GM23248 (cell line): ENCODE measurements at regions not wholly inside any gene's neighbourhood (a gene's known extent, or its start where the extent isn't known, plus 50 kb on each side); places are given as distances from the start of the nearest gene placed in this dataset.

ENCODE experiments used
- DNase-seq: peaks from one replicate; pipeline ENCODE4 v3.0.0-alpha.2; 2015
- H2AFZ ChIP-seq: fragments of 200-600 bp; sonication (generic); 2 replicates; pipeline ENCODE4 v1.6.1; 2016; ENCODE audit warnings: antibody characterized with exemption
- H3F3A ChIP-seq: fragments of 200-600 bp; sonication (generic); 2 replicates; pipeline ENCODE4 v1.6.1; 2016; ENCODE audit warnings: mild to moderate bottlenecking, antibody characterized with exemption, mixed run types; ENCODE audit not compliant: insufficient read depth
- H3K27ac ChIP-seq: fragments of 200-600 bp; sonication (generic); 2 replicates; pipeline ENCODE4 v1.5.1; 2016; ENCODE audit warnings: mild to moderate bottlenecking
- H3K27me3 ChIP-seq: fragments of 200-600 bp; sonication (generic); replicated peaks from 2 replicates; pipeline ENCODE4 v1.6.1; 2016; ENCODE audit warnings: mild to moderate bottlenecking; ENCODE audit not compliant: insufficient read depth
- H3K36me3 ChIP-seq: fragments of 200-600 bp; sonication (generic); 2 replicates; pipeline ENCODE4 v1.6.1; 2016; ENCODE audit warnings: low read depth, mild to moderate bottlenecking
- H3K4me1 ChIP-seq: fragments of 200-600 bp; sonication (generic); 2 replicates; pipeline ENCODE4 v1.6.1; 2016; ENCODE audit warnings: mild to moderate bottlenecking; ENCODE audit not compliant: insufficient read depth
- H3K4me2 ChIP-seq: fragments of 200-600 bp; sonication (generic); one replicate; pipeline ENCODE4 v1.6.1; 2016; ENCODE audit warnings: mild to moderate bottlenecking; ENCODE audit not compliant: unreplicated experiment
- H3K4me3 ChIP-seq: fragments of 200-600 bp; sonication (generic); 2 replicates; pipeline ENCODE4 v1.5.1; 2016; ENCODE audit warnings: mild to moderate bottlenecking
- H3K79me2 ChIP-seq: fragments of 200-600 bp; sonication (generic); 2 replicates; pipeline ENCODE4 v1.6.1; 2016; ENCODE audit warnings: mild to moderate bottlenecking; ENCODE audit not compliant: insufficient read depth
- H3K9ac ChIP-seq: fragments of 200-600 bp; sonication (generic); 2 replicates; pipeline ENCODE4 v1.6.1; 2016; ENCODE audit warnings: mild to moderate bottlenecking
- H3K9me2 ChIP-seq: fragments of 200-600 bp; sonication (generic); 2 replicates; pipeline ENCODE4 v1.6.1; 2016; ENCODE audit warnings: mixed run types, mild to moderate bottlenecking, moderate library complexity; ENCODE audit not compliant: insufficient read depth
- H3K9me3 ChIP-seq: fragments of 200-600 bp; sonication (generic); one replicate; pipeline ENCODE4 v1.6.1; 2017; ENCODE audit warnings: low read depth
- H4K20me1 ChIP-seq: fragments of 200-600 bp; sonication (generic); 2 replicates; pipeline ENCODE4 v1.6.0; 2016; ENCODE audit not compliant: insufficient read depth
- EZH2 ChIP-seq: fragments of 200-600 bp; sonication (generic); IDR thresholded peaks from 2 replicates; pipeline ENCODE4 v1.6.1; 2018; ENCODE audit warnings: antibody characterized with exemption, mild to moderate bottlenecking; ENCODE audit not compliant: insufficient read depth, poor library complexity, severe bottlenecking
- EZH2phosphoT487 ChIP-seq: fragments of 200-600 bp; sonication (generic); IDR thresholded peaks from 2 replicates; pipeline ENCODE4 v1.6.1; 2018; ENCODE audit warnings: antibody characterized with exemption, moderate library complexity, mild to moderate bottlenecking, low read depth; ENCODE audit not compliant: insufficient read depth
- WGBS, 2 experiments: methylation state at CpG; one replicate each; pipeline ENCODE4 v1.1.6; 2015 to 2017; ENCODE audit warnings: low lambda C conversion rate in 2 of 2, low coverage in 1 of 2; ENCODE audit errors: missing lambda C conversion rate in 2 of 2; 5-methylcytosine and 5-hydroxymethylcytosine counted together
- in situ Hi-C: fragments of 300-500 bp; cut with MboI; formaldehyde crosslinking; loops from 2 replicates; pipeline ENCODE4 v1.15.0; 2020

DNA sequence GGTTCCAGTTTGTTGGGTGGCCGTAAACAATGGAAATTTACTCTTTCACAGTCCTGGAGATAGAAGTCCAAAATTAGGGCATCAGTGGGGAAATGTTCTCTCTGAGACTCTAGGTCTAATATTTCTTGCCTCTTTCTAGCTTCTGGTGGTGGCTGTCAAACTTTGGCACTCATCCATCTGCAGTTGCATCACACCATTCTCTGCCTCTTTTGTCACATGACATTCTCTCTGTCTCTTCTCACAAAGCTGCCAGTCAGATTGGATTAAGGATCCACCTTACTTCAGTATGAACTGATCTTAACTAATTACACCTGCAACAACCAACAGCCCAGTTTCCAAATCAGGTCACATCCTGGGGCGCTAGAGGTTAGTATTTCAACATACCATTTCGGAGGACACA is 222.9 kb upstream of the FTMT start:
- no peak overlapping the region for H3K4me3 ChIP-seq
- H3K27ac ChIP-seq: no peak overlapping the region
- H3F3A ChIP-seq: no peaks in the 10 kb centered on the region
- DNase-seq: no peak
- no peaks in the 10 kb centered on the region for H3K9me3 ChIP-seq
- TF ChIP-seq EZH2 (no peak), EZH2phosphoT487 (no peak)
- no peaks in the 10 kb centered on the region for H3K4me1 ChIP-seq
- no peak overlapping the region for H3K9ac ChIP-seq
- no peaks in the 10 kb centered on the region for H3K9me2 ChIP-seq
- H3K79me2 ChIP-seq: no peaks in the 10 kb centered on the region
- whole genome bisulfite sequencing, 2 experiments: 27 to 34% methylated on average over 3 of the region's 3 CpGs
- no peak overlapping the region for H3K4me2 ChIP-seq
- no peaks in the 10 kb centered on the region for H4K20me1 ChIP-seq
- no peaks in the 10 kb centered on the region for H3K27me3 ChIP-seq
- H2AFZ ChIP-seq: no peak overlapping the region
- H3K36me3 ChIP-seq: no peaks in the 10 kb centered on the region
- in situ Hi-C loops: no loop called here

GRCh38 chr5:121630402-121630801 is 221.3 kb upstream of the FTMT start:
- no peaks in the 10 kb centered on the region for H3K36me3 ChIP-seq
- DNase-seq: peak; percentile 26
- no peak overlapping the region for H3K4me2 ChIP-seq
- no peaks in the 10 kb centered on the region for H4K20me1 ChIP-seq
- no peaks in the 10 kb centered on the region for H3K79me2 ChIP-seq
- in situ Hi-C loops: no loop called here
- H3K9me2 ChIP-seq: no peaks in the 10 kb centered on the region
- no peak overlapping the region for H3K9ac ChIP-seq
- no peaks in the 10 kb centered on the region for H3K27me3 ChIP-seq
- no peak overlapping the region for H2AFZ ChIP-seq
- H3K4me1 ChIP-seq: no peaks in the 10 kb centered on the region
- WGBS, 2 experiments: 37 to 38% methylated on average over 5 of the region's 5 CpGs
- no peak for TF ChIP-seq EZH2phosphoT487
- no peak for TF ChIP-seq EZH2
- no peaks in the 10 kb centered on the region for H3K9me3 ChIP-seq
- H3K27ac ChIP-seq: no peak overlapping the region
- no peaks in the 10 kb centered on the region for H3F3A ChIP-seq
- H3K4me3 ChIP-seq: no peak overlapping the region

GRCh38 chr5:121634946-121635345 is 216.7 kb upstream of the FTMT start:
- Histone ChIP-seq H3K36me3 (no peaks in the 10 kb centered on the region), H3K4me2 (no peak overlapping the region), H3K9ac (no peak overlapping the region), H3K27ac (no peak overlapping the region), H3K4me3 (no peak overlapping the region), H3K9me3 (no peaks in the 10 kb centered on the region), H3K9me2 (no peaks in the 10 kb centered on the region), H3K27me3 (no peaks in the 10 kb centered on the region), H3K4me1 (no peaks in the 10 kb centered on the region), H3F3A (no peaks in the 10 kb centered on the region), H4K20me1 (no peaks in the 10 kb centered on the region), H3K79me2 (no peaks in the 10 kb centered on the region), H2AFZ (no peak overlapping the region)
- 58 to 61% methylated on average over 2 of the region's 2 CpGs for WGBS, 2 experiments
- no peak for DNase-seq
- in situ Hi-C loops: no loop called here
- TF ChIP-seq EZH2phosphoT487: no peak
- no peak for TF ChIP-seq EZH2

GRCh38 chr5:121638126-121638525 is 213.6 kb upstream of the FTMT start:
- H3K36me3 ChIP-seq: no peaks in the 10 kb centered on the region
- TF ChIP-seq EZH2phosphoT487: no peak
- no peak for TF ChIP-seq EZH2
- in situ Hi-C loops: no loop called here
- no peaks in the 10 kb centered on the region for H3K9me2 ChIP-seq
- no peak for DNase-seq
- H3F3A ChIP-seq: no peaks in the 10 kb centered on the region
- H3K27me3 ChIP-seq: no peaks in the 10 kb centered on the region
- H3K9me3 ChIP-seq: no peaks in the 10 kb centered on the region
- 50 to 51% methylated on average over 2 of the region's 2 CpGs for WGBS, 2 experiments
- H3K4me3 ChIP-seq: no peak overlapping the region
- H3K79me2 ChIP-seq: no peaks in the 10 kb centered on the region
- no peak overlapping the region for H2AFZ ChIP-seq
- H3K4me1 ChIP-seq: no peaks in the 10 kb centered on the region
- H3K9ac ChIP-seq: no peak overlapping the region
- no peak overlapping the region for H3K27ac ChIP-seq
- H3K4me2 ChIP-seq: no peak overlapping the region
- no peaks in the 10 kb centered on the region for H4K20me1 ChIP-seq

DNA sequence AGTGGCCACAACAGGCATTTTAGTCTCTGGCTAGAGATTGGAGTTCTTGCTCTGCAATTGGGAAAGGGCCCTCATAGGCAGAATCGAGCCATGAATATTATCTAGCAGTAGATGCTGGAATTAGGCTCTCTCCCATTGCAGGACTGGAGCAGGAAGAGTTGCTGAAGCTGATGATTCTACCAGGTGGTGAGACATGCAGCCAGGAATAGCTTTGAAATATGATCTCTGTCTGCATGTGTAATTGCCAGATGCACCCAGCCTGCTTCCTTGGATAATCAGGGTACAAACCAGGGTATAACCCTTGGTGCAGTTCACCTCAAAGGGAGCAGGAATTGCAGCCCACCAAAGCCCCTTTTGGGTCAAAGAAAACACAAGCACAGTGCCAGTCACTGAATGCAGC is 211.4 kb upstream of the FTMT start:
- H3K79me2 ChIP-seq: no peaks in the 10 kb centered on the region
- H3K27me3 ChIP-seq: no peaks in the 10 kb centered on the region
- no peaks in the 10 kb centered on the region for H3K36me3 ChIP-seq
- TF ChIP-seq EZH2: no peak
- TF ChIP-seq EZH2phosphoT487: no peak
- 6 to 19% methylated on average over 1 of the region's 1 CpG for WGBS, 2 experiments
- H3K9me3 ChIP-seq: no peaks in the 10 kb centered on the region
- no peak overlapping the region for H3K27ac ChIP-seq
- H2AFZ ChIP-seq: no peak overlapping the region
- H3K4me1 ChIP-seq: no peaks in the 10 kb centered on the region
- H3K4me3 ChIP-seq: no peak overlapping the region
- in situ Hi-C loops: no loop called here
- no peak overlapping the region for H3K4me2 ChIP-seq
- no peak overlapping the region for H3K9ac ChIP-seq
- no peaks in the 10 kb centered on the region for H3K9me2 ChIP-seq
- DNase-seq: no peak
- H3F3A ChIP-seq: no peaks in the 10 kb centered on the region
- no peaks in the 10 kb centered on the region for H4K20me1 ChIP-seq
